GM04504 (cell line): ENCODE measurements at regions not wholly inside any gene's neighbourhood (a gene's known extent, or its start where the extent isn't known, plus 50 kb on each side); places are given as distances from the start of the nearest gene placed in this dataset.

Experiments
- DNase-seq: peaks from one replicate; pipeline ENCODE4 v3.0.0-alpha.2; 2012; ENCODE audit warnings: low read depth

- no peak for DNase-seq
Measured at GRCh38 chr6:131383421-131384411, 189.3 kb upstream of the ARG1 start.

DNA sequence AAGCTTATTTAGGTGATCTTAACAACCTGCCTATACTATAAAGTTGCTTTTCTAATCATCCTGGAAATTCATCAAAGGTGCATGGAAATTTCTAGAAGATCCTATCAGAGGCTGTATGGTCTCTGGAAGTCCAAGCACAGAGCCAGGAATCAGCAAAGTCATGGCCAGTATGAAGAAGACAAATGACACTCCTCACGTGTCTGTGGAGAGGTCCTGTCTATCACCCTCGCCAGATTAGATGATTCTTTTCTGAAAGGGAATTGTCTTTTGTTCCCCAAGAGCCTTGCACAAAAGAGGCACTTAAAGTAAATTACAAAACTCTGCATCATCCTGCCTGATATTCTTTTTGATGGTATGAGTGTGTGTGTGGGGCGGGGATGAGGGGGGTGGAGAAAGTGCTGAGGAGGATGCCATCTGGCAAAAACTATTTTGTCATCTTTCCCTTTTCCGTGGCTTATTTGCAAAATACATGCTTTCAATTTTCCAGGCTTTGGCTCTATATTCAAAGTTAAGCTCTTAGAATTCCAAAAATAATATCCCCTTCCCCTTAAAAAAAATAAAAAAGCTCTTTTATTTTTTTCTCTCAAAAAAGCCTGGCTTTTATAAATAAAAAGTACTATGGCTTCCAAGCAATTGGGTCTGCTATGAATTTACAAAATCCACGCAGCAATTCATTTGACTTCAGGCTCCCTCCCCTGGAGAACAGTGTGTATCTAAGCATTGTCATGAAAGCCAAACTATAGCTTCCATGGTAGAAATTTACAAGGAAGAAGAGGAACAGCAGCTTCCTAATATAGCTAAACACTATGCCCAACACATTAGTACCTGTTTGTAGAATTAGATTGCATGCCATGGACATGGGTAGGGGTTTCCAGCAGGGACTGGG, 185.2 kb upstream of the ARG1 start:
- no peak for DNase-seq

GRCh38 chr6:131390322-131390721, 182.7 kb upstream of the ARG1 start:
- DNase-seq: no peak

GRCh38 chr6:131391116-131391515, 181.9 kb upstream of the ARG1 start:
- no peak for DNase-seq

DNA sequence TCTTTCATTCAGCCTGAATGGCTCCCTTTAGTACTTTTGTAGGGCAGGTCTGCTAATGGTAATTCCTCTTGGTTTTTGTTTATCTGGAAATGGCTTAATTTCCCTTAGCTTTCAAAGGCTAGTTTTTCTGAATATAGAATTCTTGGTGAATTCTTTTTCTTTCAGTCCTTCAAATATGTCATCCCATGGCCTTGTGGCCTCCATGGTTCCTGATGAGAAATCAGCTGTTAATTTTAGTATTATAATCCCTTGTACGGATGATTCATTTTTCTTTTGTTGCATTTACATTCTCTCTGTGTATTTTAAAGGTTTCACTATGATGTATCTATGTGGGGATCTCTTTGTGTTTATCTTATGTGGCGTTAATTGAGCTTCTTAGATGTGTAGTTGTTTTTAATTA, 179.6 kb upstream of the ARG1 start:
- no peak for DNase-seq

DNA sequence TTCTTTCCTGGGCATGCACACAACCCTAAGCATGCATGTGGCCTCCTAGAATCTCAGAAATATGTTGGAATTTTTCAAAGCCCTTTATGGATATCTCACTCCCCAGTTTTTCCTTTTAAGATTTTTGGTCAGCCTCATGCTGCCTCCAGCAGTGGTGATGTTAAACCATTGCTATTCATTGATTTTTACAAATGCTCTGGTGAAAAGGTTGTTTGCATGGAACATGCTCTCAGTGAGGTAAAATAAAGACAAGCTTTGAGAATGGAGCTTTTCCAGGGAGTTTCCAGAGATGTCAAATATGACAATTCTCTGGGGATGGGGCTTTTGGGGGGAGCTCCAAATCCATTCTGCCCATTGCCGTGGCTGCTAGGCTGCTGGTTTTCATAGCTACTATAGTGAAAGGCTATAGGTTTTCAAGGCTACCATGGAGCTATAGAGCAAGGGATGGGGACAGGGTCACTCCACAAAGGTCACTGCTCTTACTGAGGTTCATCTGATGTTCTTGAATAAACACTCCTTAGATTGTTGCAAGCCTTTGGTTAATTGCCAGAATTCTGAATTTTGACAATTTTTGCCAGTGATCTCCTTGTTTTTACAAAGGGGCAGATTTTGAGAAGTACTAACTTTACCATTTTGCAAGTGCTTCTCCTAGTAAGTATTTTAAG, 178.1 kb upstream of the ARG1 start:
- no peak for DNase-seq

DNA sequence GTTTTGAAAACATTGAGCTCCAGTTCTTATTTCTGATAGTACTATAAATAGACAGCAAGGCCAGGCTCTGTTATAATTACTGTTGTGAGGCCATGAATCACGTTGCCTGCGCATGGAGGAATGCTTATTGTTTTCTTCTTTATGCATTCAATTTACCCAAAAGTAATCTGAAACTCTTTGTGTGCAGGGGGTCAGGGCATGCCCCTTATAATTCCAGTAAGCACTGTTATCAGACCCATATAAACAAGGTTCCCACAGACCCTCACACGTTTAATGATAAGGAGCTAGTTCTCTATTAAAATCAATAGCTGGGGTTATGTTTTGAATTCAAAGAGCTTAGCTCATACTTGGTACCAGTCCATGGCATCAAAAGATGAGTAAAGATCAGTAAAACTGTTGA, 174.8 kb upstream of the ARG1 start:
- no peak for DNase-seq

- DNase-seq: no peak
Measured at GRCh38 chr6:131399433-131399832, 173.6 kb upstream of the ARG1 start.

GRCh38 chr6:131400054-131400778, 172.8 kb upstream of the ARG1 start:
- DNase-seq: peak; percentile 80

- DNase-seq: no peak
Measured at GRCh38 chr6:131400779-131401496, 172.1 kb upstream of the ARG1 start.

DNA sequence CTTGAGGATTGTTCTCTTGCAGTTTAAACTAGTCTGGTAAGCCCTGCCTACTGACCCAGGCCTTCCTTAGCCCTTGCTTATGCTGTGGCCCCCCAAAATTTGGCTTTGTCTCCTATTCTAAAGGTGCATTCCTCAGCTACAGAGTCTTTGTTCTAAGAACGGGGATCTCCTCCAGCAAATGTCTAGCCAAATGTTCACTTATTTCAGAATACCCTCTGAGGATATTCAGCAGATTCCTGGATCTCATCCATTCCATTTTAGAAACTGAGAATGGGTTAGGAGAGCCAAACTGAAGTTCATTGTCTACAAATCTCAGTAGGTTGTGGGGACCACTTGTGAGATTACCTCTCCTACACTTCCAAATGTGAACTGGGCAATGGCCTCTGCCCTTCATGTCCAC, 164.2 kb upstream of the ARG1 start:
- DNase-seq: no peak

DNA sequence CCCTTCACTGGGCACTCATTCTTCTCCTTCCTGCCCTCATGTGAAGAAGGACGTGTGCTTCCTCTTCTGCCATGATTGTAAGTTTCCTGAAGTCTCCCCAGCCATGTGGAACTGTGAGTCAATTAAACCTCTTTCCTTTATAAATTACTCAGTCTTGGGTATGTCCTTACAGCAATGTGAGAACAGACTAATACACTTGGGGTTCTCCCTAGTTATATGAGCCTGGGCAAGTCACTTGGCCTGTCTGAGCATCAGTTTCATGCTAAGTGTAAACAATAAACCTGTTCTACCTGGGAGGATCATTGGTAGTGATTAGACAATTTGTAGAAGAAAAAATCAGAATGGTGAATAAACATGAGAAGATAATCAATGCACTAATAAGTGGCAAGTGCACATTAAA, 162.2 kb upstream of the ARG1 start:
- no peak for DNase-seq

GRCh38 chr6:131412960-131413830, 159.8 kb upstream of the ARG1 start:
- no peak for DNase-seq

- no peak for DNase-seq
Measured at GRCh38 chr6:131413831-131414191, 159.2 kb upstream of the ARG1 start.

DNA sequence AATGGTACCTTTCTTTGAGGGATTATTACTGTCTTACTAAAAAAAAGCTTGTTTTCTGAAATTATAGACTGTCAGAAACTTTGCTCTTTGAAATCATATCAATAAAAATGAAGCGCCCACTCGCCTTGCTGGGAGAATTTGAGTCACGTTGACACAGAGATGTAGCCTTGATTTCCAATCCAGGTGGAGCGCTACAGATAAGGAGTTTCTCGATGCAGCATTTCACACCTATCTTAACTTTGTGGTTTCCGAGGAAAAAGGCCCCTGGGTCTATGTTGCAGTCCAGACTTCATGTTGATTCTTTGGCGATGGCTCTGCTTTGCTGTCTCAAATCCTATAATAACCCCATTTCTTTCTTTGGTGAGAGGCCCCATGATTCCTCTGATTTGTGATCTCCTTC, 158.1 kb upstream of the ARG1 start:
- no peak for DNase-seq

- no peak for DNase-seq
Measured at GRCh38 chr6:131418441-131418840, 154.6 kb upstream of the ARG1 start.

- no peak for DNase-seq
Measured at GRCh38 chr6:131419702-131420101, 153.3 kb upstream of the ARG1 start.

- DNase-seq: no peak
Measured at GRCh38 chr6:131424016-131424415, 149.0 kb upstream of the ARG1 start.

- no peak for DNase-seq
Measured at GRCh38 chr6:131424475-131424874, 148.6 kb upstream of the ARG1 start.

DNA sequence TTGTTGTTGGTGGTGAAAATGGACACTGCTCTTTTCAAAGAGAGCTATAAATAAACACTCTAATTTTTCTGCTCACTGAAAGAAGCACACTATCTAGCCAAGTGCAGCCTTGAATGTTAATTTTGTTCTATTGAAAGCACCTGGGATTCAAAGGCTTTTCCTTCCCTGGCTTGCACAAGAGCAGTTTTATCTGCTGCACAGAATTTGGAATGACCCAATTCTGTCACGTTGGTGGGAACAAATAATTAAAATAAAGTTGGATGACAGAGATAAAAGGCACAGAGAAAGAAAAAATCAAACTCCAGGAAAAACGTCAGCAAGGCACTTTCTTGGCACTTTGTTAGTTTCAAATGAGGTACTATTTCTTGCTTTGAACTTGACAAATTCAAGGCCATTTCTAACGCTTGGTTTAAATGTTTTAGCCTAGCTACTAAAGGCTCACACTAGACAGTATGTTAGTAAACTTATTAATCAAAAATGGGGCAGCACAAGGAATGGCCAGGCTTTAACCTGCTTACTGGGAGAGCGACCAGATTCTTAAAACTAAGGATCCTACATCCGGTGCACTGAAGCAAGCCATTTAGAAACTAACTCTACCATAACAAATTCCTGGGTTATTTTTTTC, 145.5 kb upstream of the ARG1 start:
- DNase-seq: no peak
